ENCODE measurements at regions not wholly inside any gene's neighbourhood (a gene's known extent, or its start where the extent isn't known, plus 50 kb on each side); places are given as distances from the start of the nearest gene placed in this dataset.

- TF ChIP-seq POLR2A (IDR thresholded peaks at IDR 0.05): no peak
- TF ChIP-seq, protein P1, sequence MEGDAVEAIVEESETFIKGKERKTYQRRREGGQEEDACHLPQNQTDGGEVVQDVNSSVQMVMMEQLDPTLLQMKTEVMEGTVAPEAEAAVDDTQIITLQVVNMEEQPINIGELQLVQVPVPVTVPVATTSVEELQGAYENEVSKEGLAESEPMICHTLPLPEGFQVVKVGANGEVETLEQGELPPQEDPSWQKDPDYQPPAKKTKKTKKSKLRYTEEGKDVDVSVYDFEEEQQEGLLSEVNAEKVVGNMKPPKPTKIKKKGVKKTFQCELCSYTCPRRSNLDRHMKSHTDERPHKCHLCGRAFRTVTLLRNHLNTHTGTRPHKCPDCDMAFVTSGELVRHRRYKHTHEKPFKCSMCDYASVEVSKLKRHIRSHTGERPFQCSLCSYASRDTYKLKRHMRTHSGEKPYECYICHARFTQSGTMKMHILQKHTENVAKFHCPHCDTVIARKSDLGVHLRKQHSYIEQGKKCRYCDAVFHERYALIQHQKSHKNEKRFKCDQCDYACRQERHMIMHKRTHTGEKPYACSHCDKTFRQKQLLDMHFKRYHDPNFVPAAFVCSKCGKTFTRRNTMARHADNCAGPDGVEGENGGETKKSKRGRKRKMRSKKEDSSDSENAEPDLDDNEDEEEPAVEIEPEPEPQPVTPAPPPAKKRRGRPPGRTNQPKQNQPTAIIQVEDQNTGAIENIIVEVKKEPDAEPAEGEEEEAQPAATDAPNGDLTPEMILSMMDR (IDR thresholded peaks at IDR 0.05): no peak
- TF ChIP-seq POLR2AphosphoS5 (IDR thresholded peaks at IDR 0.05): no peak
Measured at GRCh38 chr3:27641888-27642601, 80.1 kb downstream of the EOMES start.
